HG02970 (cell line): ENCODE measurements at regions not wholly inside any gene's neighbourhood (a gene's known extent, or its start where the extent isn't known, plus 50 kb on each side); places are given as distances from the start of the nearest gene placed in this dataset.
"Not testable (repeated sequence)": the region's sequence is repeated elsewhere in the genome, so short reads cannot be mapped to it uniquely, and the experiment has no call there.

Experiments
- ATAC-seq: cut with Tn5 transposase; IDR thresholded peaks from one replicate; pipeline ENCODE4 v1.9.1; 2021; ENCODE audit warnings: mild to moderate bottlenecking, moderate library complexity, moderate number of reproducible peaks; ENCODE audit not compliant: unreplicated experiment, low FRiP score

DNA sequence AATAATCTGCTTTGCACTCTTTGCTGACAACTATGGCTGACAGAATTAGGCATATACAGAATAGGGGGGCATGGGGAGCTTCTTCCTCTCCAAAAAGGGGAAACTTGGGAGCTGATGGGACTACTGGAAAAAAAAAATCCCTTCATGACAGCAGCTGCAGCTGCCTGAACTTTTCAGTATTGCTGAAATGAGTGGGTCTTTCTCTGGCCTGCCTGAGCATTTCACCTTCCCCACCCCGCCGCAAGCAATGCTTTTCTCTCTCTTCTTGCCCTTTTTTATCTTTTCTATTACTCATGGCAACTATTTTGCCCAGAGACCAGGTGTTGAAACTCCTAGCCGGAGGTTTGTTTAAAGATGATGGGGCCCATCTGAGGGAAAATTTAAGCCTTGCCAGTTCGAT lies 244.9 kb downstream of the SEMA3D start:
- no peak for ATAC-seq

GRCh38 chr7:84941291-84941690 lies 245.6 kb downstream of the SEMA3D start:
- ATAC-seq: no peak

DNA sequence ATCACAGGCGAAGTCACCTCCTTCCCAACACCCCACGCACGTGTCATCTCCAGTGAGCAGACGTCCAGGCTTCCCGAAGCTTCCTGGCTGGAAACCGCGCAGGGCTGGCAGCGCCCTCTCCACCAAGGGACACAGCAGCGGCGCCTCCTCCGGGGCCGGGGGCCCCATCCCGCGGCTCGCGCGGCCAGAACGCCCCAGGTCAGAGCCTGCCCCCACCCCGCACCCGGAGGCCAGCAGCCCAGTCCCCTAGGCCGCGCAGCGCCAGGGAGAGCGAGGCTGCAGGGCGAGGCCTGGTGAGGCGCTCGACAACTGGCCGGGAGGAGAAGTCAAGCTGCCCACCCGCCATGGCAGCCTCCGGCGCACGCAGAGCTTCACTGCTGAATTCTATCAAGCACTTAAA lies 247.0 kb downstream of the SEMA3D start:
- ATAC-seq: no peak

GRCh38 chr7:84939442-84939841 lies 247.4 kb downstream of the SEMA3D start:
- no peak for ATAC-seq

DNA sequence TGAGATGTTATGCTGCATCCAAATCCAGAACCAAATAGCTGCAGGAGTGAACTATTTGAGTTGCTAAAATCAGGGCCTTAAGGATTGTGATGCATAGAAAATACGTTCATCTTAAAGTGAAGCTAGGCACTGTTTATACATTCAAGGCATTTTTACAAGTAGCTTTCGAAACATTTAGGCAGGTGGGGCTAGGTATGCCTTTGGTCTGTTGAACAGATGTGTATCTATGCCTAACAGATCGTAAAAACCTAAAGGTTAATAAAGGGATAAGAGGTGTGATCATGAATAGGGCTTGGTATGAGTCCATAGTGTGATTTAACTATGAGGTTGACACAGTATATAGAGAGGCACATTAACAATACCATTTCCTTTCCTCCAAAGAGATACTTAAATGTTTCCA lies 262.5 kb downstream of the SEMA3D start:
- ATAC-seq: no peak

- ATAC-seq: no peak
These were observed 263.5 kb downstream of the SEMA3D start for GRCh38 chr7:84923348-84923747.

GRCh38 chr7:84921154-84921553 lies 265.7 kb downstream of the SEMA3D start:
- no peak for ATAC-seq

GRCh38 chr7:84916973-84917372 lies 269.9 kb downstream of the SEMA3D start:
- ATAC-seq: not testable (repeated sequence)

- ATAC-seq: no peak
These were observed 270.7 kb downstream of the SEMA3D start for GRCh38 chr7:84916161-84916560.

DNA sequence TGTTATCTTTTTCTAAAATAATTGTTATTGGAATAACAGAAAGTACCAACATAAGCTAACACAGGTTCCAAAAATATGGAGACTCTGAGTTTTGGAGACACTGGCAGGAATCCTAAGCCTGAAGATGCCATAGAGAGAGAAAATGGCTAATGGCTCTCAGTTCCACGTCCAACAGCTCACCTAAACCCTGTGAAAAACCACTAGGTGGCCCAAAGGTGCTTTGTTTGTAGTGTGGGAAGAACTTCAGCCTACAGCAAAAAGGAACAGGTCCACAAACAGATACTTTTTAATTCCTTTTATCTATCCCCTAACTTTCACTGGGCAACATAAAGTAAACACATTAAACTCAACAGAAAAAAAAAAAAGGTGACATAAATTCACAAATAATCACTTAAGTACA lies 272.3 kb downstream of the SEMA3D start:
- ATAC-seq: no peak

DNA sequence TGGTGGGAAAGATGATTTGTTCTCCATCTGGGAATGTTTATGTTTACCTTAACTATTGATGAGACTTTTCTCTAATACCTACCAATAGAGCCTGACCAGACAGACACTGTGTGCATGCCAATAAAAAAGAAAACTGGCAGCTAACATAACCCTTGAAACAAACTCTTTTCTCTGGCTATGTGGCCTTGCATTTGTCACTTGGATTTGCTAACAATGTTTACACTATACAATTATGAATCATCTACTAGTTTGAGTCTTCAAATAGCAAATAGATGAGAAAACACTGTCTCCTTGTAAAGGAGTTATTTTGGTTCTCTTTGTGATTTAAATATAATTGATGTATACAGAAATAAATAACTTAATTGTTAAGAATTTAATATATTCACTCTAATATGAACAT lies 273.1 kb downstream of the SEMA3D start:
- ATAC-seq: no peak

- no peak for ATAC-seq
These were observed 273.7 kb downstream of the SEMA3D start for GRCh38 chr7:84912993-84913635.

GRCh38 chr7:84912537-84912936 lies 274.3 kb downstream of the SEMA3D start:
- ATAC-seq: no peak

GRCh38 chr7:84912018-84912417 lies 274.8 kb downstream of the SEMA3D start:
- ATAC-seq: no peak

DNA sequence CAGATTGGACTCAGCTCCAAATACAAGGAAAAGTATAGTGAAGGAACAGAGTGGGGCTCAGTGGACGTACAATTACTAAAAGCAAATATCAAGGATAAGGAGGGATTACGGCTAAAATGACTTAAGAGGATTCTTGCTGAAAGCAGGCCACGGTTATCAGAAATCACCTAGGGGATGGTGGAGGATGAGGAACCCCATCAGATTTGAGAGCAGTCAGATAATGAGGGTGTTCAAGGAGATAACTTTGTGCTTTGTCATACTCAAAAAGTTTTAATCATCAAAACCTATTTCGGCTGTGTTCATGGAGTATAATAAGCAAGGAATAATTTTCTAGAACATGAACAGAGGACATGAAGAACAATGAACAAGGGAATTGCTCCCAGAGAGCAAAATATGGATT lies 275.8 kb downstream of the SEMA3D start:
- ATAC-seq: no peak

- not testable (repeated sequence) for ATAC-seq
These were observed 276.5 kb downstream of the SEMA3D start for GRCh38 chr7:84910322-84910721.

DNA sequence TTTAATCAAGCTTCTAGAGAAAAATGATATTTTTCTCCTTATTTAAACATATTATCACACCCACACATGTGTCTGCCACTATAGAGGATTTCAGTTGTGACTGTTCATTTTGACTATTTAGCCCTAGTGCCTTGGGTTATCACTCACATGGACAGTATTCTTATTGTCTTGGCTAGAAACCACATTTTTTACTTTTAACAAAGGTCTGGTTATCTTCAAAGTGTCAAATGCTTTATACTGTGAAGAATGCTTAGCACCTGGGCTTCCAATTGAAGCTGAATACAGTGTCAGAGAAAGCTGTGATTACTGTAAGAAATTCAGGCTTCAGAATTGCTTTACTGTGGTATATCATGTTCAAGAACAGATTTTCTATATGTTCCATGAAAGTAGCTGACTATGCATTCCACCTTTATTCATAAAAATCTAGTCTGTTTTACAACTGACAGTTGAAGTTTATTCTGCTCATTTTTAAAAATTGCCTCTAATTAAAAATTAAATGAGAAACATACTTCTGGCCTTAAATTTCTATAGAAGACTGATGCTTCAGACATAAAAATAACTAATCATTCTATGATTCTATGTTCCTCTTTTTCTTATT lies 278.6 kb downstream of the SEMA3D start:
- no peak for ATAC-seq

- ATAC-seq: no peak
These were observed 280.0 kb downstream of the SEMA3D start for GRCh38 chr7:84906889-84907288.

DNA sequence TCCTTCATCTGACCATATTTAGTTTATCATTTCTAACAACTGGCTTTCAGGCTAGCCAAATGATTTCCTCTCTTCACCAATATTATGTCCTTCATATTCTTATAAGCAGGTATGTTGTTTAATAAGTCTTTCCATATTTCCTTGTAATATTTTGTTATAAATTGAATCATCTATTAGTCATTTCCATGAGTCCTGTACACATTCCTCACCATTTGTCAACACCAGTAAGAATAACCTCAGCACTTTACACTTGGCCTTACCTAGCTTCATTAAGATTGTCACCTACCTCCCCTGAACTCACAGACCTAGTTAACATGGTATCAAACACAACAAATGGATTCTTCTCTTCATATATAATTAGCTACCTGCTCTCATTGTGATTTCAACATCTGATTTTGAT lies 282.3 kb downstream of the SEMA3D start:
- no peak for ATAC-seq

- no peak for ATAC-seq
These were observed 285.5 kb downstream of the SEMA3D start for GRCh38 chr7:84901366-84901765.

GRCh38 chr7:84900215-84900614 lies 286.6 kb downstream of the SEMA3D start:
- no peak for ATAC-seq

DNA sequence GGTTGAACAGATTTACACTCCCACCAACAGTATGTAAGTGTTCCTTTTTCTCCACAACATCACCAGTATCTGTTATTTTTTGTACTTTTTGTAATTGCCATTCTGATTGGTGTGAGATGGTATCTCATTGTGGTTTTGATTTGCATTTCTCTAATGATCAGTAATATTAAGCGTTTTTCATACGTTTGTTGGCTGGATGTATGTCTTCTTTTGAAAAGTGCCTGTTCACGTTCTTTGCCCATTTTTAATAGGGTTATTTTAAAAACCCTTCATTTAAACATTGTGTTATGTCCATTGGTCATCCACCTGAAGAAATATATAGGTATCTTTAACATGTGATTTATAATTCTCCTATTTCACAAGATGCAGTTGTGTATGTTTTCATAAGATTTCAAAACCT lies 291.3 kb downstream of the SEMA3D start:
- ATAC-seq: no peak

DNA sequence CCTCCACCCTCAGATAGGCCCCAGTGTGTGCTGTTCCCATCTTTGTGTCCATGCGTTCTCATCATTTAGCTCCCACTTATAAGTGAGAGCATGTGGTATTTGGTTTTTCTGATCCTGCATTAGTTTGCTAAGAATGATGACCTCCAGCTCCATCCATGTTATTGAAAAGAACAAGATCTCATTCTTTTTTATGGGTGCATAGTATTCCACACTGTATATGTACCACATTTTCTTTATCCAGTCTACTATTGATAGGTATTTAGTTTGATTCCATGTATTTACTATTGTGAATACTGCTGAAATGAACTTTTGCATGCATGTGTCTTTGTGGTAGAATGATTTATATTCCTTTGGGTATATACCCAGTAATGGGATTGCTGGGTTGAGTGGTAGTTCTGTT lies 303.3 kb downstream of the SEMA3D start:
- not testable (repeated sequence) for ATAC-seq
